ENCODE measurements at regions not wholly inside any gene's neighbourhood (a gene's known extent, or its start where the extent isn't known, plus 50 kb on each side); places are given as distances from the start of the nearest gene placed in this dataset.

DNA sequence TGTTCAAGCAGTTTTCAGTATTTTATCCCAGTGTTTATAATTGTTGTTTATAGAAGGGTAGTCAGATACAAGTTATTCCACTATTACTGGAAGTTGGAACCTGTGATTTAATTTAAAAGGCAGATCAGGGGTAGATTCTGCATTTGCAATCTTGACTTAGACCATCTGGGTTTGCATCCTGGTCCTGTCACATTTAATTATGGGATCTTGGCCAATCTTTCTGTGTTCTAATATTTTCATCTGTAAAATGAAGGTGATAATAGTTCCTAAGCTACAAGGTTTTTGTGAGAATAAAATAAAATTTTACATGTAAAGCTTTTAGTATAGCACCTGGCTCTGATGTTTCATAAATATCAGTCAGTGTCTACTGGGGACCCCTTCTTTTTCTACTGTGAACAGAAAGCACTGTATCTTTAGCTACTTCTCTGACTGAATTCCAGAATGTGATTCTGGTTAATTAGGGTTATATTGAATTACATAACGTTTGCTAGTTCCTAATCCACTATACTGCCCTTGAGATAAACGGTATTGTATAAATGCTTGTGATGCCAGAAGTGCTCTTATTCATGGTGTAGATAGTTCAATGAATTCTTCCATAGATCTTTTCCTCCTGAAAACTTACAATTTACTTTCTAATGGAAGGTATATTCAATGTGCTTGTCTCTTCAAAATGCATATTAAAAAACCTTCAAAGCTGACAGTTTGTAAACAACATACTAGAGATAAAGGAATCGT lies 131.0 kb downstream of the KCNK1 start:
- TF ChIP-seq, protein P1, sequence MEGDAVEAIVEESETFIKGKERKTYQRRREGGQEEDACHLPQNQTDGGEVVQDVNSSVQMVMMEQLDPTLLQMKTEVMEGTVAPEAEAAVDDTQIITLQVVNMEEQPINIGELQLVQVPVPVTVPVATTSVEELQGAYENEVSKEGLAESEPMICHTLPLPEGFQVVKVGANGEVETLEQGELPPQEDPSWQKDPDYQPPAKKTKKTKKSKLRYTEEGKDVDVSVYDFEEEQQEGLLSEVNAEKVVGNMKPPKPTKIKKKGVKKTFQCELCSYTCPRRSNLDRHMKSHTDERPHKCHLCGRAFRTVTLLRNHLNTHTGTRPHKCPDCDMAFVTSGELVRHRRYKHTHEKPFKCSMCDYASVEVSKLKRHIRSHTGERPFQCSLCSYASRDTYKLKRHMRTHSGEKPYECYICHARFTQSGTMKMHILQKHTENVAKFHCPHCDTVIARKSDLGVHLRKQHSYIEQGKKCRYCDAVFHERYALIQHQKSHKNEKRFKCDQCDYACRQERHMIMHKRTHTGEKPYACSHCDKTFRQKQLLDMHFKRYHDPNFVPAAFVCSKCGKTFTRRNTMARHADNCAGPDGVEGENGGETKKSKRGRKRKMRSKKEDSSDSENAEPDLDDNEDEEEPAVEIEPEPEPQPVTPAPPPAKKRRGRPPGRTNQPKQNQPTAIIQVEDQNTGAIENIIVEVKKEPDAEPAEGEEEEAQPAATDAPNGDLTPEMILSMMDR (IDR thresholded peaks at IDR 0.05) = no peak
- TF ChIP-seq POLR2A (IDR thresholded peaks at IDR 0.05) = no peak
